ENCODE measurements at regions not wholly inside any gene's neighbourhood (a gene's known extent, or its start where the extent isn't known, plus 50 kb on each side); places are given as distances from the start of the nearest gene placed in this dataset.
"Not testable (repeated sequence)": the region's sequence is repeated elsewhere in the genome, so short reads cannot be mapped to it uniquely, and the experiment has no call there.

DNA sequence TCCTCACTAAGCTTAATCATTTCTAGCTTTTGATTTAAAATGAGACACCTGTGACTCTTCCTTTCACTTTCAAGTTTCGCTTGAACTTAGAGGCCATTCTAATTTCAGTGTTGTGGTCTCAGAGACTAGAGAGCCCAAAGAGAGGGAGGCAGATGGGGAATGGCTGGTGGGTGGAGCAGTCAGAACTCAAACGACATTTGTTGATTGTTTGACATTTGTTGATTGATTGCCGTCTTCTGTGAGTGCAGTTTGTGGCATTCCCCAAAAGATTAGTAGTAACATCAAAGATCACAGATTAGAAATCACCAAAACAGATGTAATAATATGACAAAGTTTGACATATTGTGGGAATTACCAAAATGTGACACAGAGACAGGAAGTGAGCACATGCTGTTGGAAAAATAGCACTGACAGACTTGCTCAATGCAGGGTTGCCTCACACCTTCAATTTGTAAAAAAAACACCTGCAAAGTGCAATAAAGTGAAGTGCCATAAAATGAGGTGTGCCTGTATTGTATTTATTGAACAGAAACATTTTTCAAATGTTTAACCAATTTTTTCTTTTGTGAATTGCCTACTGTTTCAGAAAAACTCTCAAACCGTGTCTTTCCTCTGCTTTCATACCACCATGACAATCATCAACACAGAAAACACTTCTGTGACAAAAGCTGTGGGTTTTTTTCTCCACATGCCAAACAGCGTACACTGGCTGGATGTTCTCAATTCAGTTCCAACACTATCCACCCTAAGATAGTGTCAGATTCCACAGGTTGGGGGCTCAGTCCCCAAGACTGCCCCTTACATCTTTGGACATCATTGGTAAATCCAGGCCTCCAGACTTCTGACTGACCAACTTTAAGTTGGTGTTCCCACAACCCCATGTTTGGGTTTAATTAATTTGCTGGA is 376.3 kb upstream of the RGS6 start:
- peak overlapping the region; percentile 93 for H3K27ac Mint-ChIP-seq
- DNase-seq, result peak; percentile 80
- CTCF ChIA-PET, result interaction anchor here (0.7 to 1.3 kb wide), 3 partner anchors 9 to 234 kb away, joined by 3 to 4 read pairs (median 3); no protein-coding TSS in a partner anchor
- intact Hi-C loops (cut with micrococcal nuclease), result loop anchor here (1.0 to 10.0 kb wide), 19 partner anchors 32 to 1881 kb away; partner anchors contain the start of genes SIPA1L1 and ZFYVE1
- H3K36me3 Mint-ChIP-seq (ENCODE audit: low read depth), result no peaks in the 10 kb centered on the region
- H3K4me3 Mint-ChIP-seq, result peak overlapping the region; percentile 56
- H3K4me1 Mint-ChIP-seq (ENCODE audit: low read depth), result peaks cover 71% of the 10 kb centered on the region
- no peaks in the 10 kb centered on the region for H3K27me3 Mint-ChIP-seq (ENCODE audit: low read depth)
- H3K9me3 Mint-ChIP-seq, result no peaks in the 10 kb centered on the region

DNA sequence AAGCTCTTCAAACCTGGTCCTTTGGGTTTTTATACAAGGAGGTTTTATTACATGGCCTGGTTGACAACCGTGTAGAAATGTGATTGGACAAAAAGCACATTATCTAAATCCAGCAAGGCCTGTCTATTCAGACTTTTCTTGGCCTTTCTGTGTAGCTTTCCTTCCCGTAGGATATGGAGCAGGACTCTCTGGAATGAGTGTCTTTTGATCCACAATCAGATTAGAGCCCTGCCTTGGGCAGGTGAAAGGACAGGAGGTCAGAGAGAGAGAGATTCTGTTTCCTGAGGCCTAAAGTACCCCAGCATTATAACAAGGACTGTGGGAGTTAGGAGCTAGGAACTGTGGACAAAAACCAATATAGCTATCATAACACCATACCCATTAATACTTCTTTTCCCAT is 375.5 kb upstream of the RGS6 start:
- Mint-ChIP-seq H3K36me3 (ENCODE audit: low read depth) (no peaks in the 10 kb centered on the region), H3K4me3 (no peak overlapping the region), H3K27ac (peak overlapping the region; percentile 35), H3K9me3 (no peaks in the 10 kb centered on the region), H3K27me3 (ENCODE audit: low read depth) (no peaks in the 10 kb centered on the region), H3K4me1 (ENCODE audit: low read depth) (peaks cover 65% of the 10 kb centered on the region)
- CTCF ChIA-PET, result no interaction called here
- intact Hi-C loops (cut with micrococcal nuclease), result loop anchor here (5.0 to 10.0 kb wide), 4 partner anchors 634 to 1882 kb away; no protein-coding TSS in a partner anchor
- no peak for DNase-seq

DNA sequence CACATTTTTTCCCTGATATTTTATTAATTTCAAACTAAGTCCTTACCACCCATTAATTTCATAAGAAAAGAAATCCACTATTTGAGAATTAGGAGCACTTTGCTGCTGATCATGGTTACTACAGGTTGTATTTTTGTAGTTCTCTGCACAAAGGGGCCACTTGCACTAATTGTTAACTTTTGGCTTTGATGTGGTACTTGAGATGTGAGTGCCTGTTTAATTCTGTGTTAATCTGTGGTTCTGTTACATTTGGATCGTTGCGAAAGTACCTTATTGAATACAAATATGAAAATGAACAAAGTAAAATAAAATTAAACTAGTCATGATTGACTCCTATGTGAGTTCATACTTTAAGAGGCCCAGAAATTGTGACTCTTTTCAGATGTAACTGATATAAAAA is 374.9 kb upstream of the RGS6 start:
- Mint-ChIP-seq H3K4me1 (ENCODE audit: low read depth) (peaks cover 64% of the 10 kb centered on the region), H3K36me3 (ENCODE audit: low read depth) (no peaks in the 10 kb centered on the region)

DNA sequence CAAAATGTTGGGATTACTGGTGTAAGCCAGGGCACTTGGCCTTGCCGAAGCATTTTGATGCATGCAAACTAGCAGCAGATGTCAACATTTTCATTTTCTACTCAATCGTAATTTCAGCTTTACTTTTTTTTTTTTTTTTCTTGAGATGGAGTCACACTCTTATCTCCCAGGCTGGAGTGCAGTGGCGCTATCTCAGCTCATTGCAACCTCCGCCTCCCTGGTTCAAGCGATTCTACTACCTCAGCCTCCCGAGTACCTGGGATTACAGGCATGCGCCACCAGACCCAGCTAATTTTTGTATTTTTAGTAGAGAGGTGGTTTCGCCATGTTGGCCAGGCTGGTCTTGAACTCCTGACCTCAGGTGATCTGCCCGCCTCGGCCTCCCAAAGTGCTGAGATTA is 373.3 kb upstream of the RGS6 start:
- not testable (repeated sequence) for H3K4me3 Mint-ChIP-seq; H3K27ac Mint-ChIP-seq; H3K27me3 Mint-ChIP-seq (ENCODE audit: low read depth); H3K9me3 Mint-ChIP-seq; DNase-seq; H3K36me3 Mint-ChIP-seq (ENCODE audit: low read depth)
- peaks cover 54% of the 10 kb centered on the region for H3K4me1 Mint-ChIP-seq (ENCODE audit: low read depth)
- CTCF ChIA-PET, result interaction anchor here (0.9 kb wide), 1 partner anchor 13 kb away, joined by 5 read pairs; no protein-coding TSS in a partner anchor
- intact Hi-C loops (cut with micrococcal nuclease), result loop anchor here (5.0 to 10.0 kb wide), 4 partner anchors 637 to 1884 kb away; no protein-coding TSS in a partner anchor

More for the DNA sequence above, 374.9 kb upstream of the RGS6 start:
- intact Hi-C loops (cut with micrococcal nuclease), result loop anchor here (5.0 to 10.0 kb wide), 4 partner anchors 635 to 1883 kb away; no protein-coding TSS in a partner anchor
- Mint-ChIP-seq H3K27ac (peak overlapping the region; percentile 43), H3K9me3 (no peaks in the 10 kb centered on the region), H3K4me3 (no peak overlapping the region), H3K27me3 (ENCODE audit: low read depth) (no peaks in the 10 kb centered on the region)
- CTCF ChIA-PET, result no interaction called here
- no peak for DNase-seq

DNA sequence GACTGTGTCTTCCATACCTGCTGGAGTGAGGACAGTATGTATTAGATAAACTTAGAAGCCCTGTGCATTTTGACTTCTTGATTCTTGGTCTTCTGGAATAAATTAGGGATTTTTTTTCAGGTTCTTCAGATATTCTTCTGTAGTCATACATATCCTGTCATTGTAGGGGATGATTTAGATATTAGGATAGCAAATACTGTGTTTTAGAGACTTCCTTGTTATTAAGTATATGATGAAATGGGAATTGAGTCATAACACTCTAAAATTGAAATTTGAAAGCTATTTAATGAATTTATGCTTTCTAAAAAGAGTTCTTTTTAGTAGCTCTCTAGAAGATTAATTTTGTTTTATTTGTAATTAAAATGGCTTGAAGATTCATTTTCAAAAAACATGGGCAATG is 371.5 kb upstream of the RGS6 start:
- Mint-ChIP-seq H3K36me3 (ENCODE audit: low read depth) (peaks cover 1% of the 10 kb centered on the region), H3K4me3 (no peak overlapping the region), H3K27me3 (ENCODE audit: low read depth) (no peaks in the 10 kb centered on the region), H3K9me3 (no peaks in the 10 kb centered on the region), H3K4me1 (ENCODE audit: low read depth) (peaks cover 39% of the 10 kb centered on the region), H3K27ac (no peak overlapping the region)
- intact Hi-C loops (cut with micrococcal nuclease), result no loop called here
- DNase-seq, result no peak
- CTCF ChIA-PET, result no interaction called here

DNA sequence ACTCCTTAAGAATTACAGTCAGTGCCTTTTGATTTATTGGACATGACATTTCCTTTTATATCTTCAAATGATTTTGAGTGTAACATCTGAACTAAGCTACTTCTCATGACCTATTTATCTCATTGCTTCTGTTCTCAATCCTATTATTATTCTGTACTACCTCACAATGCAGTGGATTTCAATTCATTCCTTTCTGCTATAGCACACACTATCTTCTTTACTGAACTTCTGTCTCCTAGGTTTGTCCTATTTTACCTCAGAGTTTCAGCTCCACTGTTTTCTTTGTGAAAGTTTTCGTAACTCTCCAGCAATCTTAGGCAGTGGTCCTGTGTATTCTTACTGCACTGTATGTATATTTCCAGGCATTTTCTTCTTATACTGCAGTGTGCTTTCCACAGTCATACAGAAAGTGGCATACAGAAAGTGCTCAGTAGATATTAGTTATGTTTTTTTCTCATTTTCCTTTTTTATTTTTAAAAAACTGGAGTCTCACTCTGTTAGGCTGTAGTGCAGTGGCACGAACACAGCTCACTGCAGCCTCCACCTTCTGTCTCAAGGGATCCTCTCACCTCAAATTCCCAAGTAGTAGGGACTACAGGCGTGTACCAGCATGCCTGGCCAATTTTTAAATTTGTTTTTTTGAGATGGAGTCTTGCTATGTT is 368.6 kb upstream of the RGS6 start:
- intact Hi-C loops (cut with micrococcal nuclease), result no loop called here
- no peak overlapping the region for H3K27ac Mint-ChIP-seq
- peaks cover 1% of the 10 kb centered on the region for H3K36me3 Mint-ChIP-seq (ENCODE audit: low read depth)
- CTCF ChIA-PET, result no interaction called here
- H3K27me3 Mint-ChIP-seq (ENCODE audit: low read depth), result no peaks in the 10 kb centered on the region
- no peak overlapping the region for H3K4me3 Mint-ChIP-seq
- no peak for DNase-seq
- no peaks in the 10 kb centered on the region for H3K9me3 Mint-ChIP-seq
- peaks cover 15% of the 10 kb centered on the region for H3K4me1 Mint-ChIP-seq (ENCODE audit: low read depth)

DNA sequence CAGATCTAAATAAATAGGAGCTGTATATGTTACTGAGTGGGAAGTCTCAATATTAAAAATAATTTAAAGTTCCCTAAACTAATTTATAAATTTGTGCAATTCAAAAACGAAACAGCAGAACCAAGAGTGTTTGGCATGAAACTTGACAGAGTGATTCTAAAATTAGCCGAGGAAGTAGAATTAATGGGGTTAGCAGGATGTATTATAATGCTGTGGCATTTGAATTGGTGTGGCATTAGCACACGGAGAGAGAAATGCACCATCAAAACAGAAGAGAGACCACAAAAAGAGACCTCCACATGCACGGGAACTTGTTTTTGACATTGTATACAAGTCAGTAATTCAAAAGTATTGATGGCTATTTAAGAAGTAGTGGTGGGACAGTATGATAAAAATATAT is 366.0 kb upstream of the RGS6 start:
- Mint-ChIP-seq H3K27me3 (ENCODE audit: low read depth) (no peaks in the 10 kb centered on the region), H3K4me1 (ENCODE audit: low read depth) (peaks cover 9% of the 10 kb centered on the region), H3K4me3 (no peak overlapping the region), H3K9me3 (no peaks in the 10 kb centered on the region), H3K27ac (no peak overlapping the region), H3K36me3 (ENCODE audit: low read depth) (peaks cover 1% of the 10 kb centered on the region)
- no peak for DNase-seq
- intact Hi-C loops (cut with micrococcal nuclease), result no loop called here
- CTCF ChIA-PET, result no interaction called here

DNA sequence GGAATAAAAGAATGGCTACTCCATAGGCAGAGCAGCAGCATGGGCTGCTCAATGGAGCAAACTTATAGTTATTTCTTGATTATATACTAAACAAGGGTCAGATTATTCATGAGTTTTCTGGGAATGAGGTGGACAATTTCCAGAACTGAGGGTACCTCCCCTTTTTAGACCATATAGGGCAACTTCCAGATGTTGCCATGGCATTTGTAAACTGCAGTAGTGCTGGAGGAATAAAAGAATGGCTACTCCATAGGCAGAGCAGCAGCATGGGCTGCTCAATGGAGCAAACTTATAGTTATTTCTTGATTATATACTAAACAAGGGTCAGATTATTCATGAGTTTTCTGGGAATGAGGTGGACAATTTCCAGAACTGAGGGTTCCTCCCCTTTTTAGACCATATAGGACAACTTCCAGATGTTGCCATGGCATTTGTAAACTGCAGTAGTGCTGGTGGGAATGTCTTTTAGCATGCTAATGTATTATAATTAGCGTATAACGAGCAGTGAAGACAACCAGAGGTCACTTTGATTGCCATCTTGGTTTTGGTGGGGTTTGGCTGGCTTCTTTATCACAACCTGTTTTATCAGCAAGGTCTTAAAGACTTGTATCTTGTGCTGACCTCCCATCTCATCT is 364.6 kb upstream of the RGS6 start:
- CTCF ChIA-PET; H3K9me3 Mint-ChIP-seq; H3K4me1 Mint-ChIP-seq (ENCODE audit: low read depth); DNase-seq; H3K27ac Mint-ChIP-seq; intact Hi-C loops (cut with micrococcal nuclease); H3K4me3 Mint-ChIP-seq; H3K36me3 Mint-ChIP-seq (ENCODE audit: low read depth); H3K27me3 Mint-ChIP-seq (ENCODE audit: low read depth): not testable (repeated sequence)

DNA sequence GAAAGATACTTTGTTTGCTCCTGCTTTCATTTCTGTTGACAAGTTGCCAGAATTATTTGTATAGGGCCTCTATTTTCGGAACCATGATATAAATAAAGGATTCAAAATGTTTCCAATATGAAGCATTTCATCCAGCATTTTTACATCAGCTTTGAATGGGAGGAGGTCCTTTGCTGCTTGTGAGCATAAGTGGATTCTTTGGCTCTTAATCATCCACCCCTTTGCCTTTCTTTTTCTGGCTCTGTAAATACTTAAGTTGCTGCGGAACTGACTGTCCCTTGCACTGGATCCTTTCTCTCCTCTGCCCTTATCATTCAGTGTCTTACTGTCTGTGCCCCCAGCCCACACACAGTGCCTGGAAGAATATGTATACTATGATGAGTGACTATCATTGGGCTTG is 357.3 kb upstream of the RGS6 start:
- Mint-ChIP-seq H3K36me3 (ENCODE audit: low read depth) (no peaks in the 10 kb centered on the region), H3K9me3 (no peaks in the 10 kb centered on the region), H3K27ac (no peak overlapping the region), H3K27me3 (ENCODE audit: low read depth) (no peaks in the 10 kb centered on the region), H3K4me1 (ENCODE audit: low read depth) (peaks cover 23% of the 10 kb centered on the region), H3K4me3 (no peak overlapping the region)
- CTCF ChIA-PET, result no interaction called here
- intact Hi-C loops (cut with micrococcal nuclease), result no loop called here
- DNase-seq, result no peak

DNA sequence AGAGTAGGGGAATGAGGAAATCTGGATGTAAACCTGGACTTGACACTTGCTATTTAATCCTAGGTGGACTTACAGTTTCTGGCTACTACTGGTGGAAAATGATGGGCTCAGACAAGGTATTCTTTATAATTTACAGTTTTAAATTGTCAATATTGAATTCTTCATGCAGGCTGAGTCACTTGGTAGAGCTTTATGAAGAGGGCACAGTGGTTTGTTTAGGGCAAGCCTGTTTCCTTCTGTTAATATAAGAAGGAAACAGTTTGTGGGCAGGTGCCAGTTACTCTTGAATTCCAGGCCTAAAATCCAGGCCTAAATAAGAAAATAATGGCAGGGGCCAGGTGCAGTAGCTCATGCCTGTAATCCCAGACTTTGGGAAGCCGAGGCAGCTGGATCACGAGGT is 355.8 kb upstream of the RGS6 start:
- no peaks in the 10 kb centered on the region for H3K9me3 Mint-ChIP-seq

DNA sequence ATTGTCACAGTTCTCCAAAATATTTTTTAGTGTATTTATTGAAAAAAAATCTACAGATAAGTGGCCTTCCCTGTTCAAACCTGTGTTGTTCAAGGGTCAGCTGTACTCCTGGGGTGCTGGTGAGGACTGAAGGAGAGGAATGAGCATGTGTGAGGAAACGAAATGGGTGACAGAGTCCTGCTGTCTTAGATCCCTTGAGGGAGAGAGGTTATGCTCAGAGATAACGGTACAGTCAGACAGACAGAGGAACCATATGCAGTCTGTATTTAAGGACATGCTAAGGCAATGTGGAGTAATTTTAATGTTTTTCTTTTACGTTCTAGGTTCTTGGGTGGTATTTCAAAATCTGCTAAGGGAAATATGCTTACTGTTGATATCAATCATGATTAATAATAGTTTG is 352.9 kb upstream of the RGS6 start:
- peaks cover 12% of the 10 kb centered on the region for H3K4me1 Mint-ChIP-seq (ENCODE audit: low read depth)
- H3K9me3 Mint-ChIP-seq, result no peaks in the 10 kb centered on the region
- CTCF ChIA-PET, result no interaction called here
- no peaks in the 10 kb centered on the region for H3K36me3 Mint-ChIP-seq (ENCODE audit: low read depth)
- no peaks in the 10 kb centered on the region for H3K27me3 Mint-ChIP-seq (ENCODE audit: low read depth)
- DNase-seq, result no peak
- intact Hi-C loops (cut with micrococcal nuclease), result no loop called here
- H3K4me3 Mint-ChIP-seq, result no peak overlapping the region
- H3K27ac Mint-ChIP-seq, result no peak overlapping the region

More for the DNA sequence above, 355.8 kb upstream of the RGS6 start:
- intact Hi-C loops (cut with micrococcal nuclease), result no loop called here
- DNase-seq, result no peak
- no peaks in the 10 kb centered on the region for H3K36me3 Mint-ChIP-seq (ENCODE audit: low read depth)
- no peaks in the 10 kb centered on the region for H3K27me3 Mint-ChIP-seq (ENCODE audit: low read depth)
- no peak overlapping the region for H3K27ac Mint-ChIP-seq
- no peak overlapping the region for H3K4me3 Mint-ChIP-seq
- CTCF ChIA-PET, result no interaction called here
- peaks cover 23% of the 10 kb centered on the region for H3K4me1 Mint-ChIP-seq (ENCODE audit: low read depth)

DNA sequence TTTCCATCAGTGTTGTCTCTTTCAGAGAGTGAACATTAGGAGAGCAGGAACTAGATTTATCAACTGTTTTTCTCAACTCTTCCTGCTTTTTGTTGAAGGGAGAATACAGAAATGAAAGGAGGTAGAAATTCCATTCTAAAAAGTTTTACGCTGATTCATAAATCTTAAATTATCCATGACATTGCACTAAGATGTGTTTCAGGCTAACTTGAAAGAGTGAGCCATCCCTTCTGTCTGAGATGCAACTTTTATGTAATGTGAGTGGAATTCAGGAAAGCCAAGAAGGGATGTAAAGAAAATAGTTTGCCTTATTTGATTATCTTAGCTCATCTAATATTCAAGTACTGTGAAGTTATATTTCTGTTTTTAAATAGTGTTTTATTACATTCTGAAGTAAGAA is 349.5 kb upstream of the RGS6 start:
- Mint-ChIP-seq H3K4me3 (no peak overlapping the region), H3K27ac (no peak overlapping the region), H3K27me3 (ENCODE audit: low read depth) (no peaks in the 10 kb centered on the region), H3K4me1 (ENCODE audit: low read depth) (peaks cover 18% of the 10 kb centered on the region), H3K36me3 (ENCODE audit: low read depth) (peaks cover under 1% of the 10 kb centered on the region), H3K9me3 (no peaks in the 10 kb centered on the region)
- intact Hi-C loops (cut with micrococcal nuclease), result no loop called here
- no peak for DNase-seq
- CTCF ChIA-PET, result interaction anchor here (0.6 kb wide), 1 partner anchor 30 kb away, joined by 3 read pairs; no protein-coding TSS in a partner anchor
